NCI-H345 (cell line): ENCODE measurements at regions not wholly inside any gene's neighbourhood (a gene's known extent, or its start where the extent isn't known, plus 50 kb on each side); places are given as distances from the start of the nearest gene placed in this dataset.
A peak's percentile ranks its signal among the peaks of the same experiment; 100 is the strongest.
"Not testable (repeated sequence)": the region's sequence is repeated elsewhere in the genome, so short reads cannot be mapped to it uniquely, and the experiment has no call there.

ENCODE experiments used
- DNase-seq: peaks from one replicate; lab custom pipeline; 2025; lab: John Stamatoyannopoulos, UW

- DNase-seq: no peak
Observed at GRCh38 chr19:28296506-28296905, 916.4 kb downstream of the UQCRFS1 start.

GRCh38 chr19:28294975-28295374, 918.0 kb downstream of the UQCRFS1 start:
- DNase-seq: not testable (repeated sequence)

- no peak for DNase-seq
Observed at GRCh38 chr19:28294395-28294794, 918.6 kb downstream of the UQCRFS1 start.

DNA sequence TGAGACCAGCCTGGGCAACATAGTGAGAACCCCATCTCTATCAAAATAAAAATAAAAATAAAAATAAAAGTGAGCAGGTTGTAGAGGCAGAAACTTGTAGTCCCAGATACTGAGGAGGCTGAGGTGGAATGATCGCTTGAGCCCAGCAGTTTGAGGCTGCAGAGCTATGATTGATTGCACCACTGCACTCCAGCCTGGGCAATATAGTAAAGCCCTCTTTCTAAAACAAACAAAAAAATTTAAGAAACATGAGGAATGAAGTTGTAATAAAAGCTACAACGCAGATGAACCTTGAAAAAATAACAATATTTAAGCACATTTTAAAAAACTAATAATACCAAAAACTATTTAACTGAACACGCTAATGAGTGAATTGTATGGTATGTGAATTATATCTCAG, 919.3 kb downstream of the UQCRFS1 start:
- DNase-seq: no peak

DNA sequence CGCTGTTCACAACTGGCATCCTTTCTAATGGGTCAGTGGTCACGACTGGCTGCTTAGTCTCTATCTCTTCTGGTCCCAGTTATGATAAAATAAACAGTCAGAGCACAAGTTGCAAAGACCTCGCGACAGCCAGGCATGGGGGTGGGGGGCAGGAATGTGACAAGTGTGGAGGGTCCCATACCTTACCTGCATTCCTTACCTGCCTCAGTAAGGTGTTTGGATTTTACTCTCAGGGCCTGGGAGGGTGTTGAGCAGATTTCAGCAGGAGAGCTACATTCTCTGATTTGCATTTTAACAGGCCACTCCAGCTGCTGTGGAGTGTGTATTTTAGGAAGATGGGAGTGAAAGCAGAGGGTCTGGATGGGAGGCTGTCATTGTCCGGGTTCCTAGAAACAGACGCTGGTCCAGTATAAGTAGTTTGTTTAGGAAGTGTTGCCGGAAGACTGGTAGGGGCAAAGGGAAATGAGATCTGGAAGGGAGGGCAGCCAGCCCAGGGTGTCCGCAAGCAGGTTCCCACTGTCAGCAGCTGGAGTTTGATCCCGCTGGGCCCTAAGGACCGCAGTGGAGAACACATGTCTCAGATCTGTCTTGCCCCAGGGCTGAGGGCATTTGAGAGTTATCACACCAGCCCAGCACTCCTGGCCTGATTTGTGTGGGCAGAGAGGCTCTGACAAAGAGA, 920.0 kb downstream of the UQCRFS1 start:
- DNase-seq: peak; percentile 97

DNA sequence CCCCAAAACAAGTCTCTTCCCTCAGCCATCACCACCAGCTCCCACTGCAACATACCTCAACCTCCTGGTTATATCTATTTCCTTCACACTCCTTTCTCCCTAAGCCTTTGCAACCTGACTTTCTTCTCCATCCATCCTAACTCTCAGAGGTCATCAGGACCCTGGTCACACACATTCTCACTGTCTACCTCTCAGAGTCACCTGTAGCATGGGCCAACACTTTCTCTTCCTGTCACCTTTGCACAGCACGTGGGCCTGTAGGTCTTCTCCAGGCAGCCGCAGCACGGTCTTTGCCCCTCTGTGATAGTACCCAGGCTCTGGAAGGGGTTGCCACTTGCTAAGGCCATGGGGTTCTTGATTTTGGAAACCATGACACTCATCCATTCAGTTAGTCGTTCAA, 921.1 kb downstream of the UQCRFS1 start:
- no peak for DNase-seq

GRCh38 chr19:28290963-28291657, 921.8 kb downstream of the UQCRFS1 start:
- peak; percentile 94 for DNase-seq

- peak; percentile 98 for DNase-seq
Observed at GRCh38 chr19:28289295-28290063, 923.5 kb downstream of the UQCRFS1 start.

- DNase-seq: no peak
Observed at GRCh38 chr19:28288572-28289264, 924.2 kb downstream of the UQCRFS1 start.

- DNase-seq: no peak
Observed at GRCh38 chr19:28285917-28286316, 927.0 kb downstream of the UQCRFS1 start.

- DNase-seq: no peak
Observed at GRCh38 chr19:28285078-28285477, 927.9 kb downstream of the UQCRFS1 start.

DNA sequence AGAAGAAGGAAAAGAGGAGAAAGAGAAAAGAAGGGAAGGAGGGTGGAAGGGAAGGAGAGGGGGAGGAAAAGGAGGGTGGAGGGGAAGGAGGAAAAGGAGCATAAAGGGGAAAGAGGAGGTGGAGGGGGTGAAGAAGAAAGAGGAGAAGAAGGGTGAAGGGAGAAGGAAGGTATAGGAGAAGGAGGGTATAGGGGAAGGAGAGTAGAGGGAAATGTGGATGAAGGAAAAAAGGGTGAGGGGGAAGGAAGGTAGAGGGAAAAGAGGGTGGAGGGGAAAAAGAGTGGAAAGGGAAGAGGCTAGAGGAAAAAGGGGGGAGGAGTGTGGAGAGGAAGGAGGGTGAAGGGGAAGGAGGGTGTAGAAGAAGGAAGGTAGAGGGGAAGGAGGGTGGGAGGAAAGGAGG, 928.6 kb downstream of the UQCRFS1 start:
- DNase-seq: no peak

GRCh38 chr19:28283592-28283991, 929.4 kb downstream of the UQCRFS1 start:
- no peak for DNase-seq

GRCh38 chr19:28281676-28282075, 931.3 kb downstream of the UQCRFS1 start:
- no peak for DNase-seq

GRCh38 chr19:28264556-28264955, 948.4 kb downstream of the UQCRFS1 start:
- DNase-seq: no peak

DNA sequence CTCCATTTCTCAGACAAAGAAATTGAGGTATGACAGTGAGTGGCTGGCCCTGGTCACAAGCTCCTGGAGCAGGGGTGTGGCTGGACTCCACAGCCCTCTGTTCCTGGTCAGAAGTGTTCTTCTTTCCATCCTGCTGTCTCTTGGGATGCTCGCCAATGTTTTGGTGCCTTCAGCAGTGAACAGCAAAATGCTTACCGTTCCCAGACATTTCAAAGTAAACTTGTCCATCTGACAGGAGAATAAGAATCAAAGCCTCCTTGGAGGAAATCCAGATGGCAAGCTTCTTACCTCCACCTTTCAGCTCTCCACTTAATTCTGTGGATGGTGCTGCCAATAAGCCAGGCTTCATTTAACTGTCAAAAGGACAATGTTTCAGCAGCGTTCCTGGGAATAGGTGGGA, 954.1 kb downstream of the UQCRFS1 start:
- no peak for DNase-seq

- peak; percentile 49 for DNase-seq
Observed at GRCh38 chr19:28257396-28257795, 955.6 kb downstream of the UQCRFS1 start.

- no peak for DNase-seq
Observed at GRCh38 chr19:28247243-28247642, 965.7 kb downstream of the UQCRFS1 start.

- no peak for DNase-seq
Observed at GRCh38 chr19:28245937-28246336, 967.0 kb downstream of the UQCRFS1 start.

GRCh38 chr19:28244966-28245365, 968.0 kb downstream of the UQCRFS1 start:
- DNase-seq: no peak

DNA sequence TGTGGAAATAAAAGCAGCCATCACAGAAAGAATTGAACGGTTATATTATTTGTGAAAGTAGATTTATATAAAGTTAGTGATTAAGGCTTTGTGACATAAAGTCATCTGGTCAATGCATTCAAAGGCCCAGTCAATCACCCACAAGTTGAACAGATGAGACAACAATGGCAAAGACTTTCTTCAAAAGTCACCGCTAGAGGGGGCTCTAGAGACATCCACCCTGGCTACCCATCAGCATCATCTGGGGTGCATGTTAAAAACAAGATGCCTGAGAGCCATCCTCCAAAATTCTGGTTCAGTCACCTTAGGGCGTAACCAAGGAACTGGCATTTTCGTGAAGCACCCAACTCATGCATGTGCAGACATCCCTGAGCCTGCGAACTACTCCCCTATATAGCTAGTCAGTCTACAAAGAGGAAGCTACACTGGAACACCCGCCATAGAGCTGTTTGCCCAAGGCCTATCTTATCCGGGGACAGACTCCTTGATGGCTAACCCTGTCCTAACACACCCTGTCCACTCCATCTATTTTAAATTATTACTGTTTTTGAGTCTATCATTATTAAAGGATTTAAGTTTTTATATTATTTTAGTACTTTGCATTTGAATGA, 970.5 kb downstream of the UQCRFS1 start:
- DNase-seq: peak; percentile 71

GRCh38 chr19:28239270-28239669, 973.7 kb downstream of the UQCRFS1 start:
- peak; percentile 10 for DNase-seq
